ENCODE measurements at regions not wholly inside any gene's neighbourhood (a gene's known extent, or its start where the extent isn't known, plus 50 kb on each side); places are given as distances from the start of the nearest gene placed in this dataset.

DNA sequence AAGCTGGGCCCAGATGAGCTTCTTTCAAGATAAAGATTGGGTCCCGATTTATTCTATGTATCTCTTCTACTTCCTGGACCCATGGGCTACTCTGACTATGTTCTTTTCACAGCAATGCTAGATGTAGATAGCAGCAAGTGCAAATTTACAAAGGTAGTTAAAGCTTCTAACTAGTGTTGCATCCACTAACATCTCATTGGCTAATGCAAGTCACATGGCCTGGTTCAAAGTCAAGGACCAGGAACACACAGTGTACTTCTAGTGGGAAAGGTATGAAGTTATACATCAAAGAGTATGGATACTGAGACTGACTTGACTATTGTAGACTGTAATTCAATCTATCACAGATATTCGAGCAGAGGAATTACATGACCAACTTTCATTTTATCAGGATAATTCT lies 588.8 kb downstream of the PLA2G4A start:
- intact Hi-C loops (cut with micrococcal nuclease), result no loop called here

- intact Hi-C loops (cut with micrococcal nuclease), result no loop called here
These were observed 604.8 kb downstream of the PLA2G4A start for GRCh38 chr1:187433598-187433997.

GRCh38 chr1:187442603-187443002 lies 613.9 kb downstream of the PLA2G4A start:
- intact Hi-C loops (cut with micrococcal nuclease), result no loop called here

- intact Hi-C loops (cut with micrococcal nuclease), result no loop called here
These were observed 615.2 kb downstream of the PLA2G4A start for GRCh38 chr1:187443939-187444338.

DNA sequence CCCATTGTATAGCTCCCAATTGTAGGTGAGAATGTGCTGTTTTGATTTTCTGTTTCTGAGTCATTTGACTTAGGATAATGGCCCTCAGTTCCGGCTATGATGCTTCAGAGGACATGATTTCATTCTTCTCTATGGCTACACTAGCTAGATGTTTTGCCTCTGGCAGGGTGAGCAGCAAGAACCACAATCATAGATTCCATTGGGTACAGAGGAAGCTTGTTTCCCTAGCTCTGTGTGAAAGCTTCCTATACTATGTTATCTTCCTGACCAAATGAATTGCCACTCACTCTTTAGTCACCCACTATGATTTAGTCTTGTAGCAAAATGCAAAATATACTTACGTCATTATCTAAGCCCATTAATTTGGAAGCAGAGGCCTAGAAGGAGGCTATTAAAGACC lies 616.3 kb downstream of the PLA2G4A start:
- intact Hi-C loops (cut with micrococcal nuclease), result no loop called here

- intact Hi-C loops (cut with micrococcal nuclease), result no loop called here
These were observed 622.5 kb downstream of the PLA2G4A start for GRCh38 chr1:187451238-187451637.

- intact Hi-C loops (cut with micrococcal nuclease), result no loop called here
These were observed 625.3 kb downstream of the PLA2G4A start for GRCh38 chr1:187454010-187454409.

GRCh38 chr1:187456446-187456845 lies 627.7 kb downstream of the PLA2G4A start:
- intact Hi-C loops (cut with micrococcal nuclease), result no loop called here

DNA sequence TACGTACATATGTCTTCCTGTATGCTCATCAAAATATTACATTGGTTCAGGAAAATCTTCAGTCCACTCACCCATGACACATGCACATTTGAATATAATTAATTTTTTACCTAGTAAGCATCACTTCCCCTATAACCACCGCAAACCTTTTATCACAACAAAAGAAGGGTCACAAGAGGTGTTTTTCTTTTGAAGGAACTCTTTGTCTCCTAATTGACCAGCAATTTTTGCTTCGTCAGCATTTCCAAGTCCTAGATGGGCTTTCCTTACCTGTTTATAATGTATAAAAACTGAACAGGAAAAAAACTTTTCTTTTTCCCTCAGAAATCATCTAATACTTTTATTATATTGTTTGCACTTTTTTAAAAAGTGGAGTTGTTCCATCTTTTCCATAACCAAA lies 631.3 kb downstream of the PLA2G4A start:
- intact Hi-C loops (cut with micrococcal nuclease), result no loop called here

- intact Hi-C loops (cut with micrococcal nuclease), result no loop called here
These were observed 635.6 kb downstream of the PLA2G4A start for GRCh38 chr1:187464320-187464719.

DNA sequence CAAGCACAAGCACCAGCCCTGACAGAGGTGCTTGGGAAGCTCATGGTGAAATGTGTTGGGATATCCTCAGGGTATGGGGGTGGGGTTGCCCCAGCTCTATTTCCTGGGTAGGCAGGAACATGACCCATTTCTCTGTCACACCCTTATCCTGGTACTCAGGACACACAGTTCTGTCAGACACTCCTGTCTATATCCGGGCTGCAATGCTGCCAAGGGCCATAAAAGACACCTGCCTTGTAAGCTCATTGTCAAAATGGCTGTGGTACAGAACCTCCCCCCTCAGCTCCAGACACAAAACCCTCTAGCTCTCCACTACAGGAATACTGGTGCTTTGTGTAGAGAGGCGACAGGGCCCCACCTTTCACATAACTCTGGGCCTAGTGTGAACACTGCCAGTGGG lies 636.7 kb downstream of the PLA2G4A start:
- intact Hi-C loops (cut with micrococcal nuclease), result no loop called here

DNA sequence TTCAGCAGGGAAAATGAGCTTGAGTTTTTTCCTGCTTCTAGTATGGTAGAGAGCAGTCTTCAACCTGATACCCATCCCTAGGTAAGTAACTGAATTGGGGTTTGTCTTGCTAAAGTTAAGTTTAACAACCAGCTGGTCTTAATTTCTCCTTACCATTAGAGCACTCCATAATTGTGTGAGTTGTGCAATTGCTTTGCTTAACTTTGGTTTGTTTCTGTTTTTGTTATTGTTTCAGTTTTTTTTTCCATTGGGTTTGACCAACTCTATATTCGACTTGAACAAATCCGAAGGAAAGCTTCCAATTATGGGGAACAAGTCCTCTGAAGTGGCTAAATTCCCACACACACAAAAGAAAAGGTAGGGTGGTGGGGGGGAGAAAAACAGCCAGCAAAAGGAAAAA lies 641.1 kb downstream of the PLA2G4A start:
- intact Hi-C loops (cut with micrococcal nuclease), result no loop called here

GRCh38 chr1:187471555-187471954 lies 642.8 kb downstream of the PLA2G4A start:
- intact Hi-C loops (cut with micrococcal nuclease), result no loop called here

- intact Hi-C loops (cut with micrococcal nuclease), result no loop called here
These were observed 645.6 kb downstream of the PLA2G4A start for GRCh38 chr1:187474336-187474735.

DNA sequence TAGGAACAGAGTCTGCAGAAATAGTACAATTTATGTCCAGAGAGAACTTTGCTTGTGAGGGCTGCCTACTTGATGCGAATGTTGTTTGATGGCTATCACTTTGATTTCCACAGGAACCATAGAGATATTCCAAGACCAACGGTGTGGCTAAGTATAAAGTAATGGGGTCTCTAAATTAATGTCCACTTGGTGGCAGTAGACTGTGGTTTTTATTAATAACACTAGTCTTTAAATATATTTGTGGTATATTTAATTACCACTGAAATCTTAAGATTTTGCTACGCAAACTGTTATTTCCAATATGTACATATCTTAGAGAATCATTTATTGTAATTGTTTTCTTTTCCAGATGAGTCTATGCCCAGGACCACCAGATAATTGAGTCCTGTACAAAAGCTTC lies 647.9 kb downstream of the PLA2G4A start:
- intact Hi-C loops (cut with micrococcal nuclease), result no loop called here

GRCh38 chr1:187477103-187477502 lies 648.4 kb downstream of the PLA2G4A start:
- intact Hi-C loops (cut with micrococcal nuclease), result no loop called here

- intact Hi-C loops (cut with micrococcal nuclease), result no loop called here
These were observed 648.8 kb downstream of the PLA2G4A start for GRCh38 chr1:187477535-187477934.

- intact Hi-C loops (cut with micrococcal nuclease), result no loop called here
These were observed 652.9 kb downstream of the PLA2G4A start for GRCh38 chr1:187481581-187482148.

GRCh38 chr1:187490266-187490665 lies 661.5 kb downstream of the PLA2G4A start:
- intact Hi-C loops (cut with micrococcal nuclease), result no loop called here

GRCh38 chr1:187491082-187491720 lies 662.5 kb downstream of the PLA2G4A start:
- intact Hi-C loops (cut with micrococcal nuclease), result no loop called here

DNA sequence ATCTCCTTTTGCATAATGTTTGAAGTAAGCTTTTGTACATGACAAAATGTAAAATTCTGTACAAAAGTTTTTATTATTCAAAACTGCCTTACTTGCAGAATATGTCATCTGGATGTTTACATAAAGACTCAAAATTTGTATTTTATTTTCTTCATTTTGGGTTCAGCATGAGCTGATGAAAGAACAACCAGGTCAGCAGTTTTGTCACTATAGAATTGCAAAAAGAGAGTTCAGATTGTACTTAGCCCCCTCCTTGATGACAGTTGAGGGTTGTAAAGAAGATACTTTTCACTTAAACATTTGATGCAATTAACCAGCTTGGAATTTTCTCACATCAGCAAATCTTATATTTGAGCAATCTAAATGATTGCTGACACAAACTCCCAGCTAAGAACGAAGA lies 669.3 kb downstream of the PLA2G4A start:
- intact Hi-C loops (cut with micrococcal nuclease), result no loop called here

DNA sequence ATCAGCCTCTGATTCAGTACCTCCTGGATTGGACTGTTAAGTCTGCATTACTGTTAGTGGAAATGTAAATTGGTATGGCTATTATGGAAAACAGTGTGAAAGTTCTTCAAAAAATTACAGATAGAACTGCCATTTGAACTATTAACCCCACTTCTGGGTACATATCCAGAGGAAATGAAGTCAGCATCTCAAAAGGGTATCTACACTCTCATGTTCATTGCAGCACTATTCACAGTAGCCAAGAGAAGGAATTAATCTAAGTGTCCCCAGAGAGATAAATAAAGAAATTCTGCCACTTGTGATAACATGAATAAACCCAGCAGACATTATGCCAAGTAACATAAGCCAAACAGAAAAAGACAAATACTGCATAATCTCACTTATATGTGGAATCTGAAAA lies 676.0 kb downstream of the PLA2G4A start:
- intact Hi-C loops (cut with micrococcal nuclease), result no loop called here

- intact Hi-C loops (cut with micrococcal nuclease), result no loop called here
These were observed 680.3 kb downstream of the PLA2G4A start for GRCh38 chr1:187509091-187509490.

DNA sequence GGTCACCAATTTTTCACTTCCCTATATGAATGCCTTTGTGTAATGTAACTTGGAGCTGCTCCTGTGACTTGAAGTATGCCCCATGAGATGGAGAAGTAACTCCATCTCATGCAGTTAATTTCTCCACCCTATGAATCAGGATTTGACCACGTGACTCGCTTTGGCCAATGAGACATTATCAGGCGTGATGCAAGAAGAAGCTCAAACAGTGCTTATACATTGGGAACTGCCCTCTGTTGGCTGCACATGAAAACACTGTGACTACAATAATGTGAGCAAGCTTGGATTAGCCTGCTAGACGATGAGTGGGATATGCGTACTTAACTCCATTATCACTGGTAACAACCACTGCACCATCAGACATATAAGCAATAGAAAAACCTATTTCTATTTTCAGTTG lies 684.4 kb downstream of the PLA2G4A start:
- intact Hi-C loops (cut with micrococcal nuclease), result no loop called here
